ENCODE measurements at regions not wholly inside any gene's neighbourhood (a gene's known extent, or its start where the extent isn't known, plus 50 kb on each side); places are given as distances from the start of the nearest gene placed in this dataset.

GRCh38 chr15:46567968-46568367 lies 933.1 kb downstream of the SQOR start:
- H2AFZ ChIP-seq (ENCODE audit: low read length): no peak overlapping the region
- H4K20me1 ChIP-seq (ENCODE audit: insufficient read depth, low read length): no peaks in the 10 kb centered on the region
- H3K9me2 ChIP-seq (ENCODE audit: insufficient read depth, low read length): no peaks in the 10 kb centered on the region
- H3K36me3 ChIP-seq (ENCODE audit: insufficient read depth, low read length): no peaks in the 10 kb centered on the region
- ChIA-PET POLR2A (interaction anchor here (0.6 to 0.8 kb wide), 3 partner anchors 145 to 1668 kb away, joined by 3 read pairs; no protein-coding TSS in a partner anchor), CTCF (ENCODE audit: unreplicated experiment) (no interaction called here)
- H3K4me1 ChIP-seq (ENCODE audit: insufficient read depth, low read length, poor library complexity, severe bottlenecking): no peaks in the 10 kb centered on the region
- H3K4me2 ChIP-seq (ENCODE audit: low read length): no peak overlapping the region
- BruUV-seq (replicated peaks): no TSS peak
- TF ChIP-seq EZH2phosphoT487 (IDR thresholded peaks at IDR 0.05; ENCODE audit: borderline replicate concordance, low read depth, low read length) (no peak), CTCF (conservative IDR thresholded peaks at IDR 0.05; ENCODE audit: low read length) (no peak)
- H3K9me3 ChIP-seq (ENCODE audit: low read length): no peaks in the 10 kb centered on the region
- H3K27ac ChIP-seq (ENCODE audit: low read depth, low read length, poor library complexity, severe bottlenecking): no peak overlapping the region
- H3K79me2 ChIP-seq (ENCODE audit: insufficient read depth, low read depth, low read length): no peaks in the 10 kb centered on the region
- no peak for DNase-seq (ENCODE audit: low spot score)
- intact Hi-C loops (cut with micrococcal nuclease; ENCODE audit: unreplicated experiment): no loop called here
- H3K4me3 ChIP-seq (ENCODE audit: low read depth, low read length, poor library complexity, severe bottlenecking): no peak overlapping the region

- Histone ChIP-seq H3K9me2 (ENCODE audit: insufficient read depth, low read length) (no peaks in the 10 kb centered on the region), H4K20me1 (ENCODE audit: insufficient read depth, low read length) (no peaks in the 10 kb centered on the region), H3K4me1 (ENCODE audit: insufficient read depth, low read length, poor library complexity, severe bottlenecking) (no peaks in the 10 kb centered on the region), H3K36me3 (ENCODE audit: insufficient read depth, low read length) (no peaks in the 10 kb centered on the region), H3K27ac (ENCODE audit: low read depth, low read length, poor library complexity, severe bottlenecking) (no peak overlapping the region), H3K79me2 (ENCODE audit: insufficient read depth, low read depth, low read length) (no peaks in the 10 kb centered on the region), H3K4me2 (ENCODE audit: low read length) (no peak overlapping the region), H3K9me3 (ENCODE audit: low read length) (no peaks in the 10 kb centered on the region), H3K4me3 (ENCODE audit: low read depth, low read length, poor library complexity, severe bottlenecking) (no peak overlapping the region), H2AFZ (ENCODE audit: low read length) (no peak overlapping the region)
- DNase-seq (ENCODE audit: low spot score): no peak
- TF ChIP-seq CTCF (conservative IDR thresholded peaks at IDR 0.05; ENCODE audit: low read length) (no peak), EZH2phosphoT487 (IDR thresholded peaks at IDR 0.05; ENCODE audit: borderline replicate concordance, low read depth, low read length) (no peak)
- POLR2A ChIA-PET: interaction anchor here (0.6 kb wide), 1 partner anchor 1513 kb away, joined by 3 read pairs; no protein-coding TSS in a partner anchor
- intact Hi-C loops (cut with micrococcal nuclease; ENCODE audit: unreplicated experiment): no loop called here
- BruUV-seq (replicated peaks): no TSS peak
- CTCF ChIA-PET (ENCODE audit: unreplicated experiment): no interaction called here
Measured at GRCh38 chr15:46569781-46570180, 935.0 kb downstream of the SQOR start.

- no peak for TF ChIP-seq EZH2phosphoT487 (IDR thresholded peaks at IDR 0.05; ENCODE audit: borderline replicate concordance, low read depth, low read length)
- TF ChIP-seq CTCF (conservative IDR thresholded peaks at IDR 0.05; ENCODE audit: low read length): no peak
- ChIA-PET POLR2A (no interaction called here), CTCF (ENCODE audit: unreplicated experiment) (no interaction called here)
- no peak overlapping the region for H3K27ac ChIP-seq (ENCODE audit: low read depth, low read length, poor library complexity, severe bottlenecking)
- no peaks in the 10 kb centered on the region for H3K9me2 ChIP-seq (ENCODE audit: insufficient read depth, low read length)
- H3K4me2 ChIP-seq (ENCODE audit: low read length): no peak overlapping the region
- no peaks in the 10 kb centered on the region for H3K9me3 ChIP-seq (ENCODE audit: low read length)
- no TSS peak for BruUV-seq (replicated peaks)
- no peak overlapping the region for H3K4me3 ChIP-seq (ENCODE audit: low read depth, low read length, poor library complexity, severe bottlenecking)
- no peak overlapping the region for H2AFZ ChIP-seq (ENCODE audit: low read length)
- no peaks in the 10 kb centered on the region for H3K36me3 ChIP-seq (ENCODE audit: insufficient read depth, low read length)
- intact Hi-C loops (cut with micrococcal nuclease; ENCODE audit: unreplicated experiment): no loop called here
- DNase-seq (ENCODE audit: low spot score): no peak
- H3K4me1 ChIP-seq (ENCODE audit: insufficient read depth, low read length, poor library complexity, severe bottlenecking): no peaks in the 10 kb centered on the region
- H3K79me2 ChIP-seq (ENCODE audit: insufficient read depth, low read depth, low read length): no peaks in the 10 kb centered on the region
- H4K20me1 ChIP-seq (ENCODE audit: insufficient read depth, low read length): no peaks in the 10 kb centered on the region
Measured at GRCh38 chr15:46576646-46577395, 942.0 kb downstream of the SQOR start.

All from OCI-LY7 (cell line).